NT2/D1 (cell line): ENCODE measurements at regions not wholly inside any gene's neighbourhood (a gene's known extent, or its start where the extent isn't known, plus 50 kb on each side); places are given as distances from the start of the nearest gene placed in this dataset.
"Not testable (repeated sequence)": the region's sequence is repeated elsewhere in the genome, so short reads cannot be mapped to it uniquely, and the experiment has no call there.

ENCODE experiments used
- DNase-seq: peaks from one replicate; pipeline ENCODE4 v3.0.0-alpha.2; 2011; ENCODE audit warnings: low read depth, low spot score
- H3K27me3 ChIP-seq: 2 replicates; pipeline ENCODE4 v1.6.0; 2011; ENCODE audit warnings: mild to moderate bottlenecking; ENCODE audit not compliant: insufficient read length, insufficient read depth
- H3K36me3 ChIP-seq: 2 replicates; pipeline ENCODE4 v1.6.1; 2011; ENCODE audit warnings: mild to moderate bottlenecking, low read length, mixed read lengths; ENCODE audit not compliant: insufficient read depth, insufficient read length
- H3K4me1 ChIP-seq: 2 replicates; pipeline ENCODE4 v1.5.1; 2011; ENCODE audit not compliant: insufficient read depth, insufficient read length
- H3K4me3 ChIP-seq: 2 replicates; pipeline ENCODE4 v1.5.1; 2011; ENCODE audit warnings: low read depth; ENCODE audit not compliant: insufficient read length
- H3K9ac ChIP-seq: 2 replicates; pipeline ENCODE4 v1.6.0; 2011; ENCODE audit warnings: low read depth; ENCODE audit not compliant: insufficient read length
- H3K9me3 ChIP-seq: 2 replicates; pipeline ENCODE4 v1.5.1; 2011; ENCODE audit warnings: mild to moderate bottlenecking, low read length; ENCODE audit not compliant: insufficient read depth

DNA sequence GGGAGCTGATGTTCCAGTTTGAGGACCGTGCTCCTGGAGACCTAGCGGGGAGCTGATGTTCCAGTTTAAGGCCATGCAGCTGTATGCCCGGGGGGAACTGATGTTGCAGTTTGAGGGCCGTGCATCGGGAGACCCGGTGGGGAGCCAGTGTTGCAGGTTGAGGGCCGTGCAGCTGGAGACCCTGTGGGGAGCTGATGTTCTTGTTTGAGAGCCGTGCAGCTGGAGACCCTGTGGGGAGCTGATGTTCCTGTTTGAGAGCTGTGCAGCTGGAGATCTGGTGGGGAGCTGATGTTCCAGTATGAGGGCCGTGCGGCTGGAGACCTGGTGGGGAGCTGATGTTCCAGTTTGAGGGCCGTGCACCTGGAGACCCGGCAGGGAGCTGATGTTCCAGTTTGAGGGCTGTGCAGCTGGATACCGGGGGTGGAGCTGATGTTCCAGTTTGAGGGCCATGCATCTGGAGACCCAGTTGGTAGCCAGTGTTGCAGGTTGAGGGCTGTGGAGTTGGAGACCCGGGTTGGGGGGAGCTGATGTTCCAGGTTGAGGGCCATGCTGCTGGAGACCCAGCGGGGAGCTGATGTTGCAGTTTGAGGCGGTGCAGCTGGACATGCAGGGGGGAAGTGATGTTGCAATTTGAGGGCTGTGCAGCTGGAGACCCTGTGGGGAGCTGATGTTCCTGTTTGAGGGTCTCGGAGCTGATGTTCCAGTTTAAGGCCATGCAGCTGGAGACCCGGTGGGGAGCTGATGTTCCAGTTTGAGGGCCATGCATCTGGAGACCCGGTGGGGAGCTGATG lies 64.4 kb upstream of the APOD start:
- not testable (repeated sequence) for H3K4me1 ChIP-seq, DNase-seq, H3K4me3 ChIP-seq, H3K36me3 ChIP-seq, H3K27me3 ChIP-seq, H3K9me3 ChIP-seq, H3K9ac ChIP-seq

DNA sequence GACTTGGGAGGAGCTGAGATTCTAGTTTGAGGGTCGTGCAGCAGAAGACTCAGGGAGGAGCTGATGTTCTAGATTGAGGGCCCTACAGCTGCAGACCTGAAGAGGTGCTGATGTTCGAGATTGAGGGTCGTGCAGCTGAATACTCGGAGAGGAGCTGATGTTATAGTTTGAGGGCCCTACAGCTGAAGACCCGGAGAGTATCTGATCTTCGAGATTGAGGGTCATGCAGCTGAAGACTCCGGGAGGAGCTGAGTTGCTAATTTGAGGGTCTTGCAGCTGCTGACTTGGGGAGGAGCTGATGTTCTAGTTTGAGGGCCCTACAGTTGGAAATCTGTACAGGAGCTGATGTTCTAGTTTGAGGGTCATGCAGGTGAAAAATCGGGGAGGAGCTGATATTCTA lies 62.1 kb upstream of the APOD start:
- DNase-seq, H3K36me3 ChIP-seq, H3K4me1 ChIP-seq, H3K4me3 ChIP-seq, H3K9me3 ChIP-seq, H3K9ac ChIP-seq, H3K27me3 ChIP-seq: not testable (repeated sequence)

DNA sequence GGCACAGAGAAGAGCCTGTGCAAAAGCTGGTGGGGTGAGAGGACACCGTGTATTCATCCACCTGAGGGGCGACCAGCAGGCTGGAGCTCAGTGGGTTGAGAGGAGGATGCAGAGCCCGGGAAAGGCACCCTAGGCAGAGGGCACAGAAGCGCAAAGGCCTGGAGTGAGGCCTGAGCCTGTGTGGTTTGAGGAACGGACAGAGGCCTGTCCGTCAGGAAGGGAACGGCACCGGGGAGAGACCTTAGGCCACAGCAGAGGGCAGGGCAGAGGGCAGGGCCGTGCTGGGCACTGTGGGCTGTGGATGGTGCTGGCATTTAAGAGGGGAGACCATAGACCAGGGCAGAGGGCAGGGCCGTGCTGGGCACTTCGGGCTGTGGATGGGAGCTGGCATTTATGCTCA lies 59.5 kb upstream of the APOD start:
- not testable (repeated sequence) for H3K27me3 ChIP-seq, H3K4me3 ChIP-seq, H3K4me1 ChIP-seq, DNase-seq, H3K9ac ChIP-seq, H3K36me3 ChIP-seq, H3K9me3 ChIP-seq

DNA sequence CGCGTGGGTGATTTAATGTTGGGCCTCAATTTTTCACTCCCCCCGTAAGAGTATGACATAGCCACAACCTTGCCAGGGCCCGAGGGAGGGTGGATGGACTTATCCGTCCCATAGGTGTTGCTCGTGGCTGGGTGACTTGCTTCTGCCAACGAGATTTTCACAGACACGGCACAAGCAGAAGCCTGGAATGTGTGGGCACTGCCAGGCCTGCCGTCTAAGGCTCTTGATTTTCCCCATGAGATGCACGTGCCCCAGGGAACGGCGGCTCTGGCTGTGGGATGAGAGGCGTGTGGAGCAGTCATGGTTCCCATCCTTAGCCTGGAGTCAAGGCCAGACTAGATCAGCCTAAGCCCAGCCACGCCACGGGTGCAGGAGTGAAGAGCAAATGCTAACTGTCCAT lies 58.6 kb upstream of the APOD start:
- not testable (repeated sequence) for H3K4me3 ChIP-seq, H3K36me3 ChIP-seq, H3K27me3 ChIP-seq, DNase-seq, H3K9ac ChIP-seq, H3K4me1 ChIP-seq, H3K9me3 ChIP-seq

DNA sequence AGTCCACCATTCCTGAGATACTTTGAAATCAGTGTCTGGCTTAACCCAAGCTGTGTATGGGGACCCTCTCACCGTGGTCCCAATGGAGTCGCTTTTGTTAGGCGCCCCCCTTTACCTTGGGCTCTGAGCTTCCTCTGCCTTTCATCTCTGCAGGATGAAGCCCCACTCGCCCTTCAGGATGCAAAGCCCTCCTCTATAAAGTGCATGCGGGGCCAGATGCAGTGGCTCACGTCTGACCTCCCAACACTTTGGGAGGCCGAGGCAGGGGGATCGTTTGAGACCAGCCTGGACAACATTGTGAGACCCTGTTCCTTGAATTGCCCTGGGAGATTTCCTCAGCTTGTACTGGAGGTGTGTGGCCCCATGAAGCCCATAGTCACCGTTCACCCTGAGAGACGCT lies 54.7 kb upstream of the APOD start:
- H3K4me3 ChIP-seq, H3K36me3 ChIP-seq, H3K4me1 ChIP-seq, DNase-seq, H3K27me3 ChIP-seq, H3K9ac ChIP-seq, H3K9me3 ChIP-seq: not testable (repeated sequence)

DNA sequence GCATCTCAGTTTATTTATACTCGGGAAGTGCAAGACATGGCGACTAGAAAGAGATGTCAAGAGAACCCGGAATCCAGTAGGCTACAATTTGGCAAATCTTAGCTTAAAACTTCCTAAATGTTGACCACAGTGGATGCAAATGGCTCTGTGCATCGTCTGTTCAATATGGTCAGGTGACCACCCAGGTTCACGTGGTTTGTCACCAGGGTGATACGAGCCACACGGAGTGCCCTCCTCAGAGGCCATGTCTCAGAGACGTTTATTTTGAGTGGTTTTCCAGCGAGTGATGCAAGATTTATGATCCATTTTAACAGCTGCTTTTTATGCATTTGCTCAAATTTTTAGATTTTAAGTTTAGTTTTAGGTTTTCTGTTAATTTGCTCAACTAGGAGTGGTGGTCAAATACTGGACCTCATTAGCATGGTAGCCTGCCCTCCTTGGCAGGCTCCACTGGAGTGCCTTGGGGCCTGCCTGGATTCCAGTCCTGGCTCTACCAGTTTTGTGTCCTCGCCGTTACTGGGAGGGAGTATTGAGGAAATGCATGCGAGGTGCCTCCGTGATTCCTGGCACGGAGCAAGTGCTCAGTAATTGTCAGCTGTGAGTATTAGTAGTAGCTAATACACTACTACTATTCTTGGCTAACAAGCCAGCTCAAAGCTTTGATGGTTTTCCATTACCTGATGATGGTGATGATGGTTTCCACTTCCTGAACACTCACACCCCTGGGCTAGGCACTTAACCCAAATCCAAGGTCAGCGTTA lies 53.9 kb upstream of the APOD start:
- not testable (repeated sequence) for H3K36me3 ChIP-seq, H3K9me3 ChIP-seq, DNase-seq, H3K4me1 ChIP-seq, H3K4me3 ChIP-seq, H3K27me3 ChIP-seq, H3K9ac ChIP-seq

DNA sequence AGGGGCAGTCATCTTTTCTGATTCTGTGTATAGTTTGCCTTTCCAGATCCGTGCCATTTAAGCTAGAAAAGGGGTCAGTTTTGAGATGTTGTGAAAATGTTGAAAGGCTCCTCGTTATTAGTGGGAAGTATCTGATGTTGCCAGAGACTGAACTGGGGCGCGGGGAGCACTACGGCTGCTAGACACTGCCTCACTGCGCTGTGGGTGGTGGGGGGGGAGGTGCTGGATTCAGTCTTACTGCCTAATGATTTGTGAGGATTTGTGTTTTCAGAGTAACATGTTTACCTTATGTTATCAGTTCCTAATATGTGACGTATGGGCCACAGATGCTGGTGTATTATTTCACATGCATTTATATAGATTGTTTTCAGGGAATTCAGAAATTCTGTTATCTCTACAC lies 53.3 kb upstream of the APOD start:
- H3K4me1 ChIP-seq, DNase-seq, H3K4me3 ChIP-seq, H3K36me3 ChIP-seq, H3K9ac ChIP-seq, H3K9me3 ChIP-seq, H3K27me3 ChIP-seq: not testable (repeated sequence)

DNA sequence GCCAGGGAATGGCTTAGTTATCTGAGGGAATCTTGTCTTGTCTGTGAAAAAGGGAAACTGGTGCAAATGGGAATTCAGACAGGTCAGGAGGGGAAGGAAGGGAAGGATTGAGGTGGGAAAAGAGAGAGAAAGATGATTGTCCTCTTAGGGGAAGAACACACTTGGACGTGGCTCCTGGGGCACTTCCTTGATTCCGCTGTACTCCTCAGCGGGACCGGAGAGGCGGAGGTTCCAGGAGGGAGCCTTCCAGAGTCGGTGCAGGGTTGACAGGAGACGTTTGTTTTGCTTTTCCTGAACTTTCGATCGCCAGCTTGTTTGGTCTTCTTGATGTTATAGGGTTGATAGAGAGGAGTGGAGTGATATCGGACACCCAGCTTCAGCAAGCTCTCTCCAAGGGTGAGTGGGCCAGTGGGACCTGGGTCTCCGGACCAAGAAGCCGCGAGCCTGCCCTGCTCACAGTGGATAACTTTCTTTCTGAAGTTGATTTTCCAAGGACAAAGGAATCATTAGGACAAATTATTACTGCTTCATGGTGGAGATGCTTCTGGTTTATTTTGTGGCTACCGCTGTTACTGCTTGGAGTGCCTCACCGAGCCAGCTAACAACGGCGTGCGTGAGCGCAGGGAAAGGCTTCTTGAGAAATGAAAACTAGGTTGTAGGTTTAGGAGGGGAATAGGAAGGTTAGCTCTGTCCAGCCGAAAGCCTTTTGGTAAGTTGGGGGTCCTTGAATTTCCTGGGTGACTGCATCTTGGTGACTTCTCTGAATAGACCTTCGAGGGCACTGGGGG lies 52.4 kb upstream of the APOD start:
- H3K27me3 ChIP-seq, DNase-seq, H3K36me3 ChIP-seq, H3K9me3 ChIP-seq, H3K9ac ChIP-seq, H3K4me1 ChIP-seq: not testable (repeated sequence)
- H3K4me3 ChIP-seq = peak overlapping the region; percentile 8

DNA sequence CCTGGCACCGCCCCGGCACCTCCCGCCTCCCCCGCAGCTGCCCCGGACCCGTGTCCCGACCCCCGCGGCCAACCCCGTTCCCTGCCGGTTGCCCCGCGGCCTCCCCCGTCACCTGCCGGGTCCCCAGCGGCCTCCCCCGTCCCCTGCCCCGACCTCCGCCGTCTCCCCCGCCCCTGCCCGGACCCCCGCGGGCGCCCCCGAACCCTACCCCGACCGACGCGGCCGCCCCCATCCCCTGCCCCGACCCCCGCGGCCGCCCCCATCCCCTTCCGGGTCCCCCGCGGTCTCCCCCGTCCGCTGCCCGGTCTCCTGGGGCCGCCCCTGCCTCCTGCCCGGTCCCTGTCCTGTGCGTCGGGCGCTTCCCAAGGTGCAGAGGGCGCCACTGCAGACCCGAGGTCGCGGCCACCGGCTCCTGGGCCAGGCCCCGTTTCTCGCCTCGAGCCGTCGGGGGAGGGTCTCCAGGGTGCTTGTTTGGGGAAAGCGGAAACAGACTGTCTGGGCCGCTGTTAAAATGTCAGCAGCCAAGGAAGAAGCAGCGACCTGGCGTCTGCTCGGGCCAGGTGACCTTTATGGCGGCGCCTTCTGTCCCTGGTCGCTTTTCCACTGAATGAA lies 51.6 kb upstream of the APOD start:
- H3K36me3 ChIP-seq, DNase-seq, H3K9ac ChIP-seq, H3K9me3 ChIP-seq, H3K27me3 ChIP-seq, H3K4me1 ChIP-seq, H3K4me3 ChIP-seq: not testable (repeated sequence)

DNA sequence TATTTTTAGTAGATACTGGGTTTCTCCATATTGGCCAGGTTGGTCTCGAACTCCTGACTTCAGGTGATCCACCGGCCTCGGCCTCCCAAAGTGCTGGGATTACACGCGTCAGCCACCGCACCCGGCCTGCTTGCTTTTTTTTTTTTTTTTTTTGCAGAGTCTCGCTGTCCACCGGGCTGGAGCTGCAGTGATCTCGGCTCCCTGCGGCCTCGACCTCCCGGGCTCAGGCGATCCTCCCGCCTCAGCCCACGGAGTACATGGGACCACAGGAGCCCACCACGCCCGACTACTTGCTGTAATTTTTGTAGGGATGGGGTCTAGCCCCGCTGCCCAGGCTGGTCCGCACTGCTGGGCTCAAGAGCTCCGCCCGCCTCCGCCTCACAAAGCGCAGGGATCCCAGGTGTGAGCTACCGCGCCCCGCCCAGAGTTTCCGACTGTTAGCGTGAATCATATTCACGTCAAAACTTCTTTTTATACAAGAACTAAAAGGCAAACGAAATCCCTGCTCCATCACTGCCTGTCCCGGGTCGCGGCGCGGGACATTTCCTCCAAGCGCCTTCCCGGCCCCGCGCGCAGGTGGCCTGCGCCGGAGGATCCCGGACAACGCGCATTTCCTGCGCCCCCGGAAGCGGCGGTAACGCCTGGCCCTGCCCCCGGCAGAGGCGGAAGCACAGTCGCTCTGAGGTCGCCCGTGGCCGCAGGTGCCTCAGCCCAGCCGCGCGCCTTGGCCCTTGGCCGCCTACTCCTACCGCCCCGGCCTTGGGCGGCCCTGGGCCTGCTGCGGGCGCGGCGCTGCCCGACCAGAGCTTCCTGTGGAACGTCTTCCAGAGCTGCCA lies 50.9 kb upstream of the APOD start:
- not testable (repeated sequence) for H3K36me3 ChIP-seq, H3K9me3 ChIP-seq, DNase-seq, H3K4me1 ChIP-seq, H3K27me3 ChIP-seq
- Histone ChIP-seq H3K9ac (peak overlapping the region; percentile 67), H3K4me3 (peak overlapping the region; percentile 49)
